Endothelial cell of umbilical vein (primary cell): ENCODE measurements at regions not wholly inside any gene's neighbourhood (a gene's known extent, or its start where the extent isn't known, plus 50 kb on each side); places are given as distances from the start of the nearest gene placed in this dataset.

Experiments
- CTCF ChIP-seq, 2 donors: IDR thresholded peaks; 1 replicate in 1 of 2; 2 replicates in 1 of 2; pipeline ENCODE4 v1.5.1; 2011; ENCODE audit warnings: low read length in 2 of 2, mild to moderate bottlenecking in 2 of 2, moderate library complexity in 2 of 2, control low read depth in 1 of 2, inconsistent platforms in 1 of 2, low read depth in 1 of 2; ENCODE audit not compliant: insufficient read depth in 1 of 2; ENCODE audit errors: extremely low read depth in 1 of 2
- GATA2 ChIP-seq: IDR thresholded peaks from 2 replicates; pipeline ENCODE4 v1.7.0; 2011; ENCODE audit warnings: low read depth, mild to moderate bottlenecking, moderate library complexity, mixed read lengths, low read length; ENCODE audit not compliant: insufficient read length, insufficient read depth
- POLR2A ChIP-seq: IDR thresholded peaks from 2 replicates; pipeline ENCODE4 v1.6.1; 2012; ENCODE audit warnings: low read depth, mild to moderate bottlenecking, control low read depth, low read length
- TF ChIP-seq, protein P1 (sequence below): IDR thresholded peaks from 2 replicates; pipeline ENCODE4 v1.6.1; 2011; ENCODE audit not compliant: insufficient read depth, insufficient read length

- TF ChIP-seq CTCF (IDR thresholded peaks at IDR 0.05; ENCODE audit: extremely low read depth in 1 of 2, insufficient read depth in 1 of 2, low read depth in 1 of 2, low read length in 2 of 2) (no peak), POLR2A (no peak), GATA2 (no peak)
- TF ChIP-seq, protein P1, sequence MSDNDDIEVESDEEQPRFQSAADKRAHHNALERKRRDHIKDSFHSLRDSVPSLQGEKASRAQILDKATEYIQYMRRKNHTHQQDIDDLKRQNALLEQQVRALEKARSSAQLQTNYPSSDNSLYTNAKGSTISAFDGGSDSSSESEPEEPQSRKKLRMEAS, result no peak
Measured at GRCh38 chr1:25072461-25072860, 142.4 kb upstream of the RUNX3 start.
